NCI-H510A treated with DMSO at 0.1 percent for 48 hours (cell line): ENCODE measurements at regions not wholly inside any gene's neighbourhood (a gene's known extent, or its start where the extent isn't known, plus 50 kb on each side); places are given as distances from the start of the nearest gene placed in this dataset.

Source experiments
- DNase-seq: peaks from one replicate; lab custom pipeline; 2025; lab: John Stamatoyannopoulos, UW

- no peak for DNase-seq
Measured at GRCh38 chr18:10009321-10010144, 95.7 kb downstream of the VAPA start.

DNA sequence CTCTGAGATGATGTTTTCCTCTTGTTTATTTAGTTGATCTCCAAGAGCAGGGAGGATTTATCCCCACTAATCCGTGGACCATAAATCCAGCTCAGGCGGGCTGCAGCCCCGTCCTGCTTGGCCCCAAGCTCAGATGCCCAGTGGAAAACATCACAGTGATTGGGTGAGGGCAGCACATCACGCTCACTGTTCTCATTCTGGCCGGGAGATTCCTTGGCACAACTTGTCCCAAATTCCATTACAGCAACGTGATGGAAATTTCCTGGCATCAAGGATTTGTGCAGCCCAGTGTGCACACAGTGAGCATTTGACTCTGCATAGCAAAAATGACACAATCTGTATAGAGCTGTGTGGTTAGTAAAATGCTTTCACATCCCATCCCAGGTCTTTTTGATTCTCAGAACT lies 96.8 kb downstream of the VAPA start:
- no peak for DNase-seq

DNA sequence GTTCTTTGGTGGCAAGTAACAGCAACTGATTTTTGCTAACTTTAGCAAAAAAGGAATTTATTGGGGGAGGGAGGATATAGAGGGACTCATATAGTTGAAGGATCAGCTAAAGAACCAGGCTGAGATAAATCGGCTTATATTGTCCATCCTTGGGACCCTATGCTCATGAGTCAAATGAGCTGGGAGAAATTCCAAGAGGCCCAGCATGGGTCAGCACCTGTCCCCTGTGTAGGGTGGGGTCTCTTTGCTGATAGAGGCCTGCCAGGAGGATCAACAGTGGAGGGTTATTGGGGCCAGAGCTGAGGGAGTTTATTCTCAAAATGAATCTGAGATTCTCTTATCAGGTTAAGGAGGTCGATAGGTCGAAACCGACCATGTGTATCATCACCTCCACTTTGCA lies 97.2 kb downstream of the VAPA start:
- DNase-seq = no peak

DNA sequence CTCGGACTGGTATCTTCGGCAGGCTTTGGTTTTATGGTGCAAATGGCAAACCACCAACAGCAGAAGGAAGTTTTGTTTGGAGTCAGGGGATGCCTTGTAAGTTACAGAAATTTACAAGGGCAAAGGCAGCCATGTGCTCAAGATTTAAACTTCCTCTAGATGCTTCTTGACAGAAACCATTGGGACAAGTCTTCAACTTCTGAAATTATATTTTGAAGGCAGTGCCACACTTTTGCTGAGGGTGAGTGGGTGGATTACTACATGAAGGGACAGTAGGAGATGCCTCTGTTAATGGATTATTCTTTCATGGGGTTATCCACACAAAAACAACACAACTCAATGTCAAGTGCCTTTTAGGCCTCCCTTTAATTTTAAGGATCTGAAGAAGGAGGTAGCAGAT lies 97.9 kb downstream of the VAPA start:
- DNase-seq = no peak

DNA sequence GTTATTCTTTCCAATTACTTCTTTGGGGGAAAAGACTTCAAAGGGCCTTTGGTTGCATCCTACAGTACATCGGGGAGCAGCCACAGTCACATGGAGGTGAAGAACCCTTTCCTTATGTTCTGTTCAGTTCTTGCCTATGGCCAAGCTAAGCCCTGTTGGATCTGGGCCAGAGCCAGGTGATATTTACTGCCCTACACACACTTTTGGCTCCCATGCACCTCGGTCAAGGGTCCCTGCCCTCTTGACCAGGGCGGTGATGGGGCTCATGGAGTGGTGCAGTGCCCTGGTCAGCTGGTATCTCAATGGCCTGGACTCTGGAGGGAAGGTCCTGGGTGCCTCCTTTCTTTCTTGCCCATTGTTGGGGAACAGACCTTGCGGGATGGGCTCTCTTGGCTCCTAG lies 98.7 kb downstream of the VAPA start:
- no peak for DNase-seq

DNA sequence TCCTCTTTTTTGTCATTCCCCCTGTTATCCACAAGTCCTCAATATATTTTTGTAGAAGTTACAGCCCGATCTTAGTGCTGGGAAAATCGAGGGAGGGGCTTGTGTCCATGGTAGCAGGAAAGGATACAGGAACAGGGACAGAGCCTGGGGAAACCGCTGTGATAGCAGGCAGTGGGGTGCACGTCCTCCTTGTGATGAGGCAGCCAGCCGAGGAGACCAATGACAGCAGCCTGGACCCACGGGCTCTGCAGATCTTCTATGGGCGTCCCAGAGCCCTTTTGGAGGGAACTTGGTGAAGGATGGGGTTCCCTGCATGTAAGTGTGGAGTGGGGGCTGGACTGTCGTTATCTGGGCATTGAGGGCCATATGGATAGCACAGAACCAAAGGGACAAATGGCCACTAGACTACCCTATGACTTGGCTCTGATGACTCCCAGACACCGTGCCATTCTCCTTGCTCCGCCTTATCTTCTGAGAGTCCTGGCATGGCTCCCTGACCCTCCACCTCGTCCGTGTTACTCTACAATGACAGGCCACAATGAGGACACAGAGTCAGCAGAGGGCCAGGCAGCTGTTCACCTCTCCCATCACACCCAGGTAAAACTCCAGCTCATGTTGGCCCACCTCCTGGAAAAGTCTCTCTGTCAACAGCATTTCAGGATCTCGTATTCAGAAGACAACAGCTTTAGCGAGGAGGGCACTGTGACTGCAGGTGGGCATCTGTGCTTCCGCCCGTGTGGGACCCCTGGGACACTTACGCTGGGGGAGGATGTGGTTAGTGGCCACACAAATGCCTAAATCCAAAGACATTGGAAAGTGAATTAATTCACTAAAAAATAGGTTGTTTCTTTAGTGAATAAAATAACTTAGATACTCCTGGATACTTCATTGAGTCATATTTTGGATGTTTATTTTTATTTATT lies 100.1 kb downstream of the VAPA start:
- DNase-seq = no peak

GRCh38 chr18:10015288-10015701 lies 101.5 kb downstream of the VAPA start:
- no peak for DNase-seq

DNA sequence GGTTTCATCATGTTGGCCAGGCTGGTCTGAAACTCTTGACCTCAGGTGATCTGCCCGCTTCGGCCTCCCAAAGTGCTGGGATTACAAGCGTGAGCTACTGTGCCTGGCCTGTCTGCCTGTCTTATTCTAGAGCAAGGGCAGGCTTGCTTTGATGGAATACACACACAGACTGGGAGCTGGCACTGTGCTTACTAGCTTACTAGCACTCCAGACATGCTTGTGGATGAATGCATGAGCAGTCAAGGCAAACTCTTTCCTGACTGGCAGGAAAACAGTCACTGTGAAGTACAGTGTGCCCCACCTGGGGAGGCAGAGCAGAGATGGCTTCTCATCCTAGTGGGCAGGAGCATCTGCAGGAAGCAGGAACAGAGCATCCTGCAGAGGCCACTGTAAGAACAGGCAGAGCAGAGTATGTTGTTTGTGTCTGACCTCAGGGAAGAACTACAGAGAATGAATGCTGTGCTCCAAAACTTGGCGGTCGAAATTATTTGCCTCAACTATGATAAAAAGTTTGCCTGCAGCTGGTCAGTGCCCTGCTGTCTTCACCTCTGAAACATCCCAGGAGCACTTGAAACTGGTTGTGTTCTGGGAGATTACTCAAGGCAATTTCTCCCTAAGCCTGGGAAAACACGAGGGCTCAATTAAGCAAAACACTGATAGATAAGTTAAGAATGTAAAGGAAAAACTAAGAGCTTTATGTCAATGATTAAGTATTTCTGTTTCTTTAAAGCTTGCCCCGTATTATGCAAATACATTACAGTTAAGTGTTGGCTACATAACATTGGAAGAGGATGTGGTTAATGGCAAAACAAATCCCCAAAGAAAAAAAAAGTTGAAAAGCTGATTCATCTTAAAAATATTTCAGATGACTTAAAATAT lies 102.4 kb downstream of the VAPA start:
- DNase-seq = peak; percentile 35

GRCh38 chr18:10017043-10017442 lies 103.2 kb downstream of the VAPA start:
- no peak for DNase-seq

GRCh38 chr18:10018289-10018688 lies 104.5 kb downstream of the VAPA start:
- no peak for DNase-seq

GRCh38 chr18:10020171-10020570 lies 106.4 kb downstream of the VAPA start:
- peak; percentile 98 for DNase-seq

GRCh38 chr18:10022365-10022764 lies 108.5 kb downstream of the VAPA start:
- no peak for DNase-seq

- DNase-seq = peak; percentile 76
Measured at GRCh38 chr18:10023853-10024570, 110.2 kb downstream of the VAPA start.

DNA sequence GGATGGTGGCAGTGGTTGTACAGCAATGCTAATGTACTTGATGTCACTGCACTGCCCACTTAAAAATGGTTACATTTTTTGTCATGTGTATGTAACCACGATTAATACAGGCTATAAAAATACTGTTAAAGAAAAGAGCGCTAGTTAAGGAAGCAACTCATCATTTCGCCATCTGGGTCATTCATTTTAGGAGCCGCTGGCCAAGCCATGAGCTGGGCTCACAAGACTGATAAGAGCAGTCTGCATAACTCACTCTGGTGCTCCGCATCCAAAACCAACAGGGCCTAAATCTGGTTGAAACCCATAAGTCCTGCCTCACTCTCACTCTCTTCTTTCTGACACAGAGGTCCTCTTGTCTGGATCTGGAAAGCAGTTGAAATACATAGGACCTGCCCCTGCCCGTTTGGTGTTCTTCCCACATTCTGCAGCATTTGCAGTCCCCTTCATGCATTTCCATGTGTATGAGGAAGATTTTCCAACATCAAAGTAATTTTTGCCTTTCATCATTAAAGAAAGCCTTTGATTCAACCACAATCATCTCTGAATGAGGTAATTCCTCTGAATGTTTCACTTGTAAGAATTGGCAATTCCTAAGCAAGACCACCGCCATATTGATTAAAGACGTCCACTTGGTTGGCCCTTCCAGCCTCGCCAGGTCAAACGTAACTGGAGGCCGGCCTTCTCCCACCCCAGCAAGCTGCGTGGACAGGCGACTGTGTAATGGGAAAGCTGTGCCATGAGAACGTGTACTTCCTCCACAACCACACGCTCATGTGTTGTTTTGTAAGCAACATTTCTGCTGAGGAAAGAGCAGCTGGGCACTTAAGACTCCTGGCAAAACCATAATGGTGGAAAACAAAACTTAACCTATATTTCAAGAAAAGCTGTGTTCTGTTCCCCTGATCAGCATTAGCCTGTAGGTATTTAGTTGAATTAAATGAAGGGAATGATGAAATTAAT lies 112.2 kb downstream of the VAPA start:
- no peak for DNase-seq

DNA sequence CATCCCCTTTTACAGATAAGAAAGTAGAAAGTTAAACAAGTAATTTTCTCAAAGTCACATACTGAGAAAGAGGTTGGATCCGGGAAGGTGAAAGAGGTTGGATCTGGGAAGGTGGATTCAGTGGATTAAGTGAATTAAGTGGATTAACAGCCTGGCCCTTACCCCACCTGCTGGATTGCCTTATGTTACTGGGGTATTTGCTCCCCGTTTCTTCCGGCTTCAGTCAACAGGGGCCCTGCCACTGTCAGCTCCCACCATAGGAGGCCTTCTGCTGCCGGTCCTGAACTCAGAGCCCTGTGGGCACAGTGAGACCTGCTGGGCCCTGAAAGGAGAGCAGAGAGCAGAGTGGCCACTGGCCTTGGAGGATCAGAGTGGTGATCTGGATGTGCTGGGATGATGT lies 113.2 kb downstream of the VAPA start:
- DNase-seq = no peak

- DNase-seq = no peak
Measured at GRCh38 chr18:10027461-10027860, 113.6 kb downstream of the VAPA start.

- DNase-seq = no peak
Measured at GRCh38 chr18:10029711-10030110, 115.9 kb downstream of the VAPA start.

GRCh38 chr18:10030816-10031541 lies 117.2 kb downstream of the VAPA start:
- DNase-seq = no peak

DNA sequence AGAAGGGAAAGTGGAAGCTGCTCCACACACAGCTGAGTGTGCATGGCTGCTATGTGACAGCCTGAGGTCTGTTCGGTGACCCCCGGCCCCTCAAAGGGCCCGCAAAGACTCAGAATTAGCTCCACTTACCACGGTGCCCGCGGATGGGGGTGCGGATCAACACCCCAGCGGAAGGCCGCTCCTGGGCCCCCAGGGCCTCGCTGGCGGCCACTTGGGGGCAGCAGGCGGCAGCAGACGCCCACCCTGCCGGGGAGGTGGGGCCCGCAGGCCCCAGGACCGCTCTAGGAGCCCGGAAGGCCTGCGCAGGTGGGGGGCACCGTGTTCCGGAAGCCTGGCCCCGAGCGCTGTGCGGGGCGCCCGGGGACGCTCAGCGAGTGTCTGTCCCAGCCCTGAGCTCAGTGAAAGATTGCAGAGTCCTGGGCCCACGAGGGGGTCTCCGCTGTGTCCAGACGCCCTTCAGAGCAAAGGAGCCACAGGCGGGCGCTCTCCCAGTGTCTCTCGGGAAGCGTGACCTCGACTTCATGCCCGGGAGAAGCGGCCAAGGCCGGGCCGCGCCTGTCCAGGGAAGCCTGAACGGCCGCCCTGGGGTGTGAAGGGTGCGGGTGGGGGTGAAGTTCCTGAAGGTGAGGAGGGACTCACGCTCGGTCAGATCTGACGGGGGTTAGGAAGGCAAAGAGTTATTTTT lies 118.7 kb downstream of the VAPA start:
- no peak for DNase-seq
